GM23338 (cell line): ENCODE measurements at regions not wholly inside any gene's neighbourhood (a gene's known extent, or its start where the extent isn't known, plus 50 kb on each side); places are given as distances from the start of the nearest gene placed in this dataset.

Experiments
- ATAC-seq: fragments of 200-7000 bp; cut with Tn5 transposase; 3 replicates; pipeline ENCODE4 v1.9.1; 2020
- DNase-seq: peaks from one replicate; pipeline ENCODE4 v3.0.0-alpha.2; 2015; ENCODE audit warnings: low spot score
- H2AFZ ChIP-seq: fragments of 200-600 bp; sonication (generic); 2 replicates; pipeline ENCODE4 v1.8.0; 2016; ENCODE audit warnings: antibody characterized with exemption, mild to moderate bottlenecking, moderate library complexity
- H3F3A ChIP-seq: fragments of 200-600 bp; sonication (generic); replicated peaks from 2 replicates; pipeline ENCODE4 v1.8.0; 2017; ENCODE audit warnings: antibody characterized with exemption, mixed run types, low read depth
- H3K27ac ChIP-seq: fragments of 200-600 bp; sonication (generic); 2 replicates; pipeline ENCODE4 v1.6.1; 2016; ENCODE audit warnings: low read depth
- H3K27me3 ChIP-seq: fragments of 200-600 bp; sonication (generic); 2 replicates; pipeline ENCODE4 v1.8.0; 2016; ENCODE audit warnings: mild to moderate bottlenecking, mixed run types, moderate library complexity; ENCODE audit not compliant: insufficient read depth
- H3K36me3 ChIP-seq: fragments of 200-600 bp; sonication (generic); 2 replicates; pipeline ENCODE4 v1.8.0; 2016; ENCODE audit warnings: mild to moderate bottlenecking; ENCODE audit not compliant: insufficient read depth
- H3K4me1 ChIP-seq: fragments of 200-600 bp; sonication (generic); 2 replicates; pipeline ENCODE4 v1.8.0; 2016; ENCODE audit warnings: mild to moderate bottlenecking, moderate library complexity; ENCODE audit not compliant: insufficient read depth
- H3K4me2 ChIP-seq: fragments of 200-600 bp; sonication (generic); 2 replicates; pipeline ENCODE4 v1.7.1; 2017; ENCODE audit warnings: mixed run types
- H3K4me3 ChIP-seq: fragments of 200-600 bp; sonication (generic); 2 replicates; pipeline ENCODE4 v1.6.1; 2016; ENCODE audit warnings: mixed run types
- H3K79me2 ChIP-seq: fragments of 200-600 bp; sonication (generic); replicated peaks from 2 replicates; pipeline ENCODE4 v1.8.0; 2017; ENCODE audit warnings: mild to moderate bottlenecking; ENCODE audit not compliant: insufficient read depth
- H3K9me2 ChIP-seq: fragments of 200-600 bp; sonication (generic); 2 replicates; pipeline ENCODE4 v1.8.0; 2017; ENCODE audit not compliant: insufficient read depth
- H4K20me1 ChIP-seq: fragments of 200-600 bp; sonication (generic); replicated peaks from 2 replicates; pipeline ENCODE4 v1.8.0; 2017; ENCODE audit warnings: mild to moderate bottlenecking; ENCODE audit not compliant: insufficient read depth
- H3K27ac Mint-ChIP-seq: 2 replicates; pipeline ENCODE4 v1.8.0; 2020; ENCODE audit warnings: inconsistent platforms, mild to moderate bottlenecking, moderate library complexity, mixed read lengths
- H3K27me3 Mint-ChIP-seq: 3 replicates; pipeline ENCODE4 v1.8.0; 2022; ENCODE audit warnings: low read depth, mild to moderate bottlenecking, moderate library complexity, mixed read lengths, inconsistent platforms; ENCODE audit not compliant: insufficient read depth, poor library complexity
- H3K36me3 Mint-ChIP-seq: 3 replicates; pipeline ENCODE4 v1.8.0; 2021; ENCODE audit warnings: low read depth, mild to moderate bottlenecking, inconsistent platforms, moderate library complexity, mixed read lengths
- H3K4me1 Mint-ChIP-seq: 3 replicates; pipeline ENCODE4 v1.8.0; 2020; ENCODE audit warnings: mild to moderate bottlenecking, inconsistent platforms, mixed read lengths
- H3K4me3 Mint-ChIP-seq: 3 replicates; pipeline ENCODE4 v1.8.0; 2021; ENCODE audit warnings: moderate library complexity, mild to moderate bottlenecking, inconsistent platforms, mixed read lengths
- H3K9me3 Mint-ChIP-seq: 3 replicates; pipeline ENCODE4 v1.8.0; 2020; ENCODE audit warnings: moderate library complexity, mild to moderate bottlenecking, inconsistent platforms, mixed read lengths
- STAT1 ChIP-seq: IDR thresholded peaks from one replicate; pipeline ENCODE4 v1.6.1; 2016; ENCODE audit warnings: antibody characterized with exemption; ENCODE audit not compliant: unreplicated experiment
- ZNF331 ChIP-seq: fragments of 250-450 bp; sonication (Bioruptor Pico); IDR thresholded peaks from 2 replicates; pipeline ENCODE4 v1.5.0; 2020; ENCODE audit warnings: low read depth, mild to moderate bottlenecking, moderate library complexity
- TF ChIP-seq, protein P1 (sequence below): IDR thresholded peaks from one replicate; pipeline ENCODE4 v1.6.1; 2018; ENCODE audit warnings: antibody characterized with exemption; ENCODE audit not compliant: unreplicated experiment

DNA sequence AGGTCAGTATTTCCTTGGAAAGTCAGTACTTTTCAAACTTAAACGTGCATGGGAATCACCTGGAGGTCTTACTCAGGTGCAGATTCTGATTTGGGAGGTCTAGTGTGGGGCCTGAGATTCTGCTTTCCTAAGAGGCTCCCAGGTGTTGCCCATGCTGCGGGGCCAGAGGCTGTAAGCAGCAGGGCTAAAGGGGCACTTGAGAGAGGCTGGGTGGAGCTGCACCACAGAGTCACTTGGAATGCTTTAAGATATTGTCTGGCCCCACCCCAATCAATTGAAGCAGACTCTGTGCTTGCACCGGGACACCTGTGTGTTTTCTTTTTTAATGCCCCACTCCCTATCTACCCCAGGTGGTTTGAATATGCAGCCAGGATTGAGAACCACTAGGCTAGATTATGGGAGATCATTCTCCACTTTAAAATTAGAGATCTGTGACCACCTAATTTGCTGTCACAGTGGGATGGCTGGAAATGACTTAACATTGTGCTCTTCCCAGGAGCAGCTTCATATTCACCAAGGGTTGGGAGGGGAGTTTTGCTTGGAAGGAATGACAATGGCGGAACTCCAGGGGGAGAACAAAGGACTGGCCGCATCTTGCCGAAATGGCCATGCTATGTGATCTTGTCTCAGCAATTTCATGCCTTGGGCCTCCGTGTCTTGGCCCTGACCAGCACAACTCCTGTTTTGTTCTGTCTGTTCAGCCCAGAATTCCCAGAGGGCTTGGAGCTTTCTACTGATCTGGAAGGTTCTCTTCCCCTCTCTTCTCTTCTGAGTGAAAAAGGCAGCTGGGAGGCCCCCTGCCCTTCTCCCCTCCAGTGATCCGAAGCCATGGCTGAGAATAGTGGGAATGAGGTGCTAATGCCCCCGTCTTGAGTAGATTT lies 80.2 kb downstream of the FAM241B start:
- Histone ChIP-seq H3K4me1 (peaks cover 6% of the 10 kb centered on the region), H3K4me3 (no peak overlapping the region), H3K4me2 (peak overlapping the region; percentile 53; the same call in 1 of the 2 replicates), H2AFZ (peak overlapping the region; percentile 59; the same call in 1 of the 2 replicates), H3K27me3 (no peaks in the 10 kb centered on the region), H3K36me3 (no peaks in the 10 kb centered on the region), H4K20me1 (no peaks in the 10 kb centered on the region), H3K27ac (no peak overlapping the region), H3F3A (no peaks in the 10 kb centered on the region), H3K9me2 (no peaks in the 10 kb centered on the region), H3K79me2 (no peaks in the 10 kb centered on the region)
- Mint-ChIP-seq H3K4me3 (no peak overlapping the region), H3K9me3 (peaks cover 9% of the 10 kb centered on the region), H3K36me3 (peaks cover 6% of the 10 kb centered on the region; the same call in 1 of the 3 replicates), H3K4me1 (peaks cover 17% of the 10 kb centered on the region), H3K27me3 (peaks cover 5% of the 10 kb centered on the region), H3K27ac (peak overlapping the region; percentile 51; the same call in 1 of the 2 replicates)
- DNase-seq (peak; percentile 29), ATAC-seq (peak; percentile 73)
- TF ChIP-seq ZNF331 (CRISPR knock-in tag), result no peak

DNA sequence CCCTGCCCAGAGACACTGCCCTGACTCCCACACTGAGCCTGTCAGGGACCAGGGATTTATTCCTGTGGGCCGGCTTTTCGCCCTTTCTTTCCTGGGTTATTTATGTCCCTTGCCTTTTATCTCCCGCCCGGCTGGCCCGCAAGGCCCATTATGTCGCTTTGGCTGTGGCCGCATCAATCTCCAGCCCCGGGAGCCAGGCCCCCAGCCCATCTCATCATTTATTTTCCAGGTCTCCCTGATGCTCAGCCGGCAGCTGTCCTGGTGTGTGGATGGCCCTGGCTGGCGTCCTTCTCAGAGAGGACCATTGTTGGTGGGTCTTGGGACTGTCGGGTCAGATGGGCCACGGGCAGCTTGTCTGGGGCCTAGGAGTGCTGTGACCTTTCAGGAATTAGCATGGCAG lies 82.3 kb downstream of the FAM241B start:
- Histone ChIP-seq H3K27me3 (no peaks in the 10 kb centered on the region), H3K9me2 (no peaks in the 10 kb centered on the region), H3K27ac (no peak overlapping the region), H3K4me3 (no peak overlapping the region), H3F3A (no peaks in the 10 kb centered on the region), H3K4me2 (no peak overlapping the region), H2AFZ (no peak overlapping the region), H3K36me3 (no peaks in the 10 kb centered on the region), H4K20me1 (no peaks in the 10 kb centered on the region), H3K79me2 (no peaks in the 10 kb centered on the region), H3K4me1 (peaks cover 6% of the 10 kb centered on the region)
- DNase-seq (no peak), ATAC-seq (no peak)
- H3K27ac Mint-ChIP-seq, result no peak overlapping the region
- H3K36me3 Mint-ChIP-seq, result peaks cover 6% of the 10 kb centered on the region; the same call in 1 of the 3 replicates
- peaks cover 9% of the 10 kb centered on the region for H3K9me3 Mint-ChIP-seq
- no peak overlapping the region for H3K4me3 Mint-ChIP-seq
- no peak for TF ChIP-seq STAT1
- TF ChIP-seq, protein P1, sequence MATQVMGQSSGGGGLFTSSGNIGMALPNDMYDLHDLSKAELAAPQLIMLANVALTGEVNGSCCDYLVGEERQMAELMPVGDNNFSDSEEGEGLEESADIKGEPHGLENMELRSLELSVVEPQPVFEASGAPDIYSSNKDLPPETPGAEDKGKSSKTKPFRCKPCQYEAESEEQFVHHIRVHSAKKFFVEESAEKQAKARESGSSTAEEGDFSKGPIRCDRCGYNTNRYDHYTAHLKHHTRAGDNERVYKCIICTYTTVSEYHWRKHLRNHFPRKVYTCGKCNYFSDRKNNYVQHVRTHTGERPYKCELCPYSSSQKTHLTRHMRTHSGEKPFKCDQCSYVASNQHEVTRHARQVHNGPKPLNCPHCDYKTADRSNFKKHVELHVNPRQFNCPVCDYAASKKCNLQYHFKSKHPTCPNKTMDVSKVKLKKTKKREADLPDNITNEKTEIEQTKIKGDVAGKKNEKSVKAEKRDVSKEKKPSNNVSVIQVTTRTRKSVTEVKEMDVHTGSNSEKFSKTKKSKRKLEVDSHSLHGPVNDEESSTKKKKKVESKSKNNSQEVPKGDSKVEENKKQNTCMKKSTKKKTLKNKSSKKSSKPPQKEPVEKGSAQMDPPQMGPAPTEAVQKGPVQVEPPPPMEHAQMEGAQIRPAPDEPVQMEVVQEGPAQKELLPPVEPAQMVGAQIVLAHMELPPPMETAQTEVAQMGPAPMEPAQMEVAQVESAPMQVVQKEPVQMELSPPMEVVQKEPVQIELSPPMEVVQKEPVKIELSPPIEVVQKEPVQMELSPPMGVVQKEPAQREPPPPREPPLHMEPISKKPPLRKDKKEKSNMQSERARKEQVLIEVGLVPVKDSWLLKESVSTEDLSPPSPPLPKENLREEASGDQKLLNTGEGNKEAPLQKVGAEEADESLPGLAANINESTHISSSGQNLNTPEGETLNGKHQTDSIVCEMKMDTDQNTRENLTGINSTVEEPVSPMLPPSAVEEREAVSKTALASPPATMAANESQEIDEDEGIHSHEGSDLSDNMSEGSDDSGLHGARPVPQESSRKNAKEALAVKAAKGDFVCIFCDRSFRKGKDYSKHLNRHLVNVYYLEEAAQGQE, result no peak
- H3K27me3 Mint-ChIP-seq, result peaks cover 5% of the 10 kb centered on the region
- H3K4me1 Mint-ChIP-seq, result peaks cover 14% of the 10 kb centered on the region

DNA sequence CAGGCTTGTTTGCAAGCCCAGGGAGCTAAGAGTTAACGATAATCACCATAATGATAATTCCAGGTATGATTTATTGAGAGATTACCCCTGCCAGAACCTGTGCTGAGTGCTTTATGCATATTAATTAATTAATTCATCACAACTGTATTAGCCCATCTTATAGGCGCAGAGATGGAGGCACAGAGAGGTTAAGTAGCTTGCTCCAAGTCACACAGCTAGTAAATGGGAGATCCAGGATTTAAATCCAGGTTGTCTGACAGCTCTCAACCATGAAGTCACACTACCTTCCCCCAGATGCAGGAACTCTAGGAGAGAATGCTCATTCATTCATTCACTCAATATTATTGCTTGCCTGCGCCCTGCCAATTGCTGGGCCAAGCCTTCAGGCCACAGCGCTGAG lies 84.5 kb downstream of the FAM241B start:
- H3K9me2 ChIP-seq, result no peaks in the 10 kb centered on the region
- H3K27ac ChIP-seq, result no peak overlapping the region
- no peaks in the 10 kb centered on the region for H3K79me2 ChIP-seq
- peaks cover 14% of the 10 kb centered on the region for H3K4me1 Mint-ChIP-seq
- no peaks in the 10 kb centered on the region for H4K20me1 ChIP-seq
- H3K27me3 ChIP-seq, result no peaks in the 10 kb centered on the region
- H3F3A ChIP-seq, result no peaks in the 10 kb centered on the region
- no peaks in the 10 kb centered on the region for H3K36me3 ChIP-seq
- H3K36me3 Mint-ChIP-seq, result no peaks in the 10 kb centered on the region
- H3K4me3 Mint-ChIP-seq, result no peak overlapping the region
- H3K9me3 Mint-ChIP-seq, result no peaks in the 10 kb centered on the region; the same call in 1 of the 3 replicates
- ATAC-seq, result no peak
- H3K27me3 Mint-ChIP-seq, result peaks cover 6% of the 10 kb centered on the region
- no peak for TF ChIP-seq ZNF331 (CRISPR knock-in tag)
- TF ChIP-seq, protein P1, result no peak
- peaks cover 6% of the 10 kb centered on the region for H3K4me1 ChIP-seq
- no peak for DNase-seq
- no peak overlapping the region for H3K4me2 ChIP-seq
- no peak overlapping the region for H2AFZ ChIP-seq
- no peak overlapping the region for H3K27ac Mint-ChIP-seq
- H3K4me3 ChIP-seq, result no peak overlapping the region
